Immature natural killer cell (primary cell): ENCODE measurements at regions not wholly inside any gene's neighbourhood (a gene's known extent, or its start where the extent isn't known, plus 50 kb on each side); places are given as distances from the start of the nearest gene placed in this dataset.
"Not testable (repeated sequence)": the region's sequence is repeated elsewhere in the genome, so short reads cannot be mapped to it uniquely, and the experiment has no call there.

Experiments used
- DNase-seq, 3 donors: peaks; one replicate each; pipeline ENCODE4 v3.0.0; 2022; ENCODE audit warnings: mixed read lengths in 1 of 3
- H3K27ac Mint-ChIP-seq, 6 donors: one replicate each; pipeline ENCODE4 v1.8.0; 2020; ENCODE audit warnings: mixed read lengths in 6 of 6, mild to moderate bottlenecking in 5 of 6, inconsistent platforms in 4 of 6, moderate library complexity in 3 of 6
- H3K27me3 Mint-ChIP-seq, 3 donors: one replicate each; pipeline ENCODE4 v1.8.0; 2020 to 2021; ENCODE audit warnings: low read depth in 3 of 3, mild to moderate bottlenecking in 3 of 3, mixed read lengths in 3 of 3, moderate library complexity in 3 of 3, inconsistent platforms in 1 of 3
- H3K36me3 Mint-ChIP-seq, 3 donors: one replicate each; pipeline ENCODE4 v1.8.0; 2020; ENCODE audit warnings: mixed read lengths in 3 of 3, inconsistent platforms in 2 of 3, mild to moderate bottlenecking in 2 of 3
- H3K4me1 Mint-ChIP-seq, 2 donors: one replicate each; pipeline ENCODE4 v1.8.0; 2020; ENCODE audit warnings: inconsistent platforms in 2 of 2, mild to moderate bottlenecking in 2 of 2, mixed read lengths in 2 of 2, moderate library complexity in 1 of 2
- H3K4me3 Mint-ChIP-seq, 5 donors: one replicate each; pipeline ENCODE4 v1.8.0; 2020; ENCODE audit warnings: mild to moderate bottlenecking in 5 of 5, mixed read lengths in 5 of 5, inconsistent platforms in 3 of 5, moderate library complexity in 3 of 5
- H3K9me3 Mint-ChIP-seq, 6 donors: one replicate each; pipeline ENCODE4 v1.8.0; 2020; ENCODE audit warnings: mild to moderate bottlenecking in 6 of 6, mixed read lengths in 6 of 6, inconsistent platforms in 4 of 6, moderate library complexity in 3 of 6

- no peak for DNase-seq
- Mint-ChIP-seq H3K27me3 (peaks cover 0 to 5% (median 0%) of the 10 kb centered on the region in 3 donors), H3K9me3 (peaks cover 1 to 13% (median 4%) of the 10 kb centered on the region in 6 donors), H3K4me1 (no peaks in the 10 kb centered on the region), H3K27ac (no peak overlapping the region), H3K36me3 (no peaks in the 10 kb centered on the region), H3K4me3 (no peak overlapping the region)
These were observed 622.9 kb upstream of the ID4 start for GRCh38 chr6:19214231-19214630.

GRCh38 chr6:19219931-19220330 lies 617.2 kb upstream of the ID4 start:
- DNase-seq: no peak
- no peak overlapping the region for H3K4me3 Mint-ChIP-seq
- no peaks in the 10 kb centered on the region for H3K4me1 Mint-ChIP-seq
- peaks cover 0 to 2% (median 0%) of the 10 kb centered on the region in 3 donors for H3K27me3 Mint-ChIP-seq
- no peak overlapping the region for H3K27ac Mint-ChIP-seq
- H3K36me3 Mint-ChIP-seq: no peaks in the 10 kb centered on the region
- H3K9me3 Mint-ChIP-seq: peaks cover 2 to 16% (median 9%) of the 10 kb centered on the region in 6 donors

- Mint-ChIP-seq H3K9me3 (peaks cover 0 to 39% (median 4%) of the 10 kb centered on the region in 6 donors), H3K27ac (no peak overlapping the region), H3K4me1 (no peaks in the 10 kb centered on the region), H3K4me3 (no peak overlapping the region), H3K27me3 (peaks cover 0 to 1% (median 0%) of the 10 kb centered on the region in 3 donors), H3K36me3 (no peaks in the 10 kb centered on the region)
- no peak for DNase-seq
These were observed 605.1 kb upstream of the ID4 start for GRCh38 chr6:19231878-19232561.

GRCh38 chr6:19245656-19246055 lies 591.5 kb upstream of the ID4 start:
- no peak for DNase-seq
- Mint-ChIP-seq H3K4me1 (no peaks in the 10 kb centered on the region), H3K4me3 (no peak overlapping the region), H3K27ac (no peak overlapping the region), H3K36me3 (peaks cover 0 to 6% (median 0%) of the 10 kb centered on the region in 3 donors), H3K27me3 (peaks cover 0 to 2% (median 0%) of the 10 kb centered on the region in 3 donors), H3K9me3 (peaks cover 22 to 78% (median 34%) of the 10 kb centered on the region in 6 donors)

- peaks cover 15 to 64% (median 33%) of the 10 kb centered on the region in 6 donors for H3K9me3 Mint-ChIP-seq
- H3K4me3 Mint-ChIP-seq: not testable (repeated sequence)
These were observed 590.0 kb upstream of the ID4 start for GRCh38 chr6:19247181-19247580.

GRCh38 chr6:19256123-19256522 lies 581.0 kb upstream of the ID4 start:
- not testable (repeated sequence) for H3K4me3 Mint-ChIP-seq, DNase-seq, H3K27me3 Mint-ChIP-seq, H3K36me3 Mint-ChIP-seq, H3K27ac Mint-ChIP-seq, H3K4me1 Mint-ChIP-seq
- H3K9me3 Mint-ChIP-seq: peaks cover 0 to 13% (median 9%) of the 10 kb centered on the region in 6 donors

More at GRCh38 chr6:19247181-19247580, 590.0 kb upstream of the ID4 start:
- not testable (repeated sequence) for DNase-seq, H3K36me3 Mint-ChIP-seq, H3K27ac Mint-ChIP-seq, H3K4me1 Mint-ChIP-seq, H3K27me3 Mint-ChIP-seq

GRCh38 chr6:19261642-19262041 lies 575.5 kb upstream of the ID4 start:
- peaks cover 0 to 1% (median 0%) of the 10 kb centered on the region in 3 donors for H3K27me3 Mint-ChIP-seq
- DNase-seq: no peak
- H3K4me1 Mint-ChIP-seq: no peaks in the 10 kb centered on the region
- H3K36me3 Mint-ChIP-seq: no peaks in the 10 kb centered on the region
- H3K9me3 Mint-ChIP-seq: peaks cover 4 to 9% (median 6%) of the 10 kb centered on the region in 6 donors
- H3K4me3 Mint-ChIP-seq: no peak overlapping the region
- H3K27ac Mint-ChIP-seq: no peak overlapping the region

- H3K36me3 Mint-ChIP-seq: no peaks in the 10 kb centered on the region
- H3K27me3 Mint-ChIP-seq: no peaks in the 10 kb centered on the region
- H3K27ac Mint-ChIP-seq: no peak overlapping the region
- H3K9me3 Mint-ChIP-seq: peaks cover 6 to 15% (median 9%) of the 10 kb centered on the region in 6 donors
- no peaks in the 10 kb centered on the region for H3K4me1 Mint-ChIP-seq
- no peak for DNase-seq
- no peak overlapping the region for H3K4me3 Mint-ChIP-seq
These were observed 569.1 kb upstream of the ID4 start for GRCh38 chr6:19268117-19268516.

- no peak overlapping the region for H3K27ac Mint-ChIP-seq
These were observed 568.5 kb upstream of the ID4 start for GRCh38 chr6:19268718-19269117.

GRCh38 chr6:19269341-19269898 lies 567.8 kb upstream of the ID4 start:
- no peak overlapping the region for H3K27ac Mint-ChIP-seq
- H3K9me3 Mint-ChIP-seq: peaks cover 7 to 15% (median 10%) of the 10 kb centered on the region in 6 donors
- no peak for DNase-seq
- H3K4me1 Mint-ChIP-seq: no peaks in the 10 kb centered on the region
- no peaks in the 10 kb centered on the region for H3K36me3 Mint-ChIP-seq
- H3K27me3 Mint-ChIP-seq: no peaks in the 10 kb centered on the region
- H3K4me3 Mint-ChIP-seq: no peak overlapping the region

More at GRCh38 chr6:19268718-19269117, 568.5 kb upstream of the ID4 start:
- no peak for DNase-seq
- H3K4me1 Mint-ChIP-seq: no peaks in the 10 kb centered on the region
- H3K4me3 Mint-ChIP-seq: no peak overlapping the region
- H3K36me3 Mint-ChIP-seq: no peaks in the 10 kb centered on the region
- peaks cover 6 to 15% (median 10%) of the 10 kb centered on the region in 6 donors for H3K9me3 Mint-ChIP-seq
- H3K27me3 Mint-ChIP-seq: no peaks in the 10 kb centered on the region

GRCh38 chr6:19270616-19271015 lies 566.6 kb upstream of the ID4 start:
- no peak for DNase-seq
- Mint-ChIP-seq H3K4me1 (no peaks in the 10 kb centered on the region), H3K9me3 (peaks cover 5 to 24% (median 10%) of the 10 kb centered on the region in 6 donors), H3K27ac (no peak overlapping the region), H3K36me3 (no peaks in the 10 kb centered on the region), H3K4me3 (no peak overlapping the region), H3K27me3 (no peaks in the 10 kb centered on the region)

- H3K4me3 Mint-ChIP-seq: no peak overlapping the region
- no peaks in the 10 kb centered on the region for H3K4me1 Mint-ChIP-seq
- H3K36me3 Mint-ChIP-seq: no peaks in the 10 kb centered on the region
- no peak for DNase-seq
- peaks cover 0 to 2% (median 0%) of the 10 kb centered on the region in 3 donors for H3K27me3 Mint-ChIP-seq
- H3K9me3 Mint-ChIP-seq: peaks cover 4 to 27% (median 8%) of the 10 kb centered on the region in 6 donors
- no peak overlapping the region for H3K27ac Mint-ChIP-seq
These were observed 557.9 kb upstream of the ID4 start for GRCh38 chr6:19279273-19279684.

- Mint-ChIP-seq H3K4me1 (no peaks in the 10 kb centered on the region), H3K36me3 (no peaks in the 10 kb centered on the region), H3K27ac (no peak overlapping the region), H3K9me3 (peaks cover 0 to 4% (median under 1%) of the 10 kb centered on the region in 6 donors), H3K4me3 (no peak overlapping the region), H3K27me3 (no peaks in the 10 kb centered on the region)
- no peak for DNase-seq
These were observed 549.2 kb upstream of the ID4 start for GRCh38 chr6:19287928-19288327.

GRCh38 chr6:19289457-19289856 lies 547.7 kb upstream of the ID4 start:
- Mint-ChIP-seq H3K27me3 (no peaks in the 10 kb centered on the region), H3K9me3 (peaks cover 0 to 10% (median 2%) of the 10 kb centered on the region in 6 donors), H3K36me3 (no peaks in the 10 kb centered on the region), H3K4me3 (no peak overlapping the region), H3K4me1 (no peaks in the 10 kb centered on the region), H3K27ac (no peak overlapping the region)
- DNase-seq: no peak
